ENCODE measurements at regions not wholly inside any gene's neighbourhood (a gene's known extent, or its start where the extent isn't known, plus 50 kb on each side); places are given as distances from the start of the nearest gene placed in this dataset.

- H3K4me1 ChIP-seq, result no peaks in the 10 kb centered on the region
- no peak overlapping the region for H3K27ac ChIP-seq
- no peaks in the 10 kb centered on the region for H3K9me3 ChIP-seq
- TF ChIP-seq CTCF (IDR thresholded peaks at IDR 0.05), result no peak
- no peak overlapping the region for H3K9ac ChIP-seq (ENCODE audit: low read depth in 2 of 2, low read length in 2 of 2)
- no peak for DNase-seq
- H3K27me3 ChIP-seq, result no peaks in the 10 kb centered on the region
- H3K4me3 ChIP-seq, result no peak overlapping the region
- no peaks in the 10 kb centered on the region for H3K36me3 ChIP-seq
- intact Hi-C loops (cut with DNase I), result no loop called here
Observed at GRCh38 chr2:9707611-9708160, 76.9 kb upstream of the YWHAQ start.

- H3K4me1 ChIP-seq, result no peaks in the 10 kb centered on the region
- H3K36me3 ChIP-seq, result no peaks in the 10 kb centered on the region
- no peaks in the 10 kb centered on the region for H3K27me3 ChIP-seq
- intact Hi-C loops (cut with DNase I), result no loop called here
- no peak overlapping the region for H3K27ac ChIP-seq
- TF ChIP-seq CTCF (IDR thresholded peaks at IDR 0.05), result no peak
- DNase-seq, result no peak
- no peaks in the 10 kb centered on the region for H3K9me3 ChIP-seq
- H3K4me3 ChIP-seq, result no peak overlapping the region
- no peak overlapping the region for H3K9ac ChIP-seq (ENCODE audit: low read depth in 2 of 2, low read length in 2 of 2)
Observed at GRCh38 chr2:9708683-9709538, 78.1 kb upstream of the YWHAQ start.

- no peak for TF ChIP-seq CTCF (IDR thresholded peaks at IDR 0.05)
- intact Hi-C loops (cut with DNase I), result no loop called here
Observed at GRCh38 chr2:9709539-9710285, 78.9 kb upstream of the YWHAQ start.

GRCh38 chr2:9710311-9710710, 79.5 kb upstream of the YWHAQ start:
- DNase-seq, result no peak
- no peak overlapping the region for H3K9ac ChIP-seq (ENCODE audit: low read depth in 2 of 2, low read length in 2 of 2)

More at GRCh38 chr2:9709539-9710285, 78.9 kb upstream of the YWHAQ start:
- H3K27ac ChIP-seq, result no peak overlapping the region
- H3K9ac ChIP-seq (ENCODE audit: low read depth in 2 of 2, low read length in 2 of 2), result no peak overlapping the region
- H3K4me3 ChIP-seq, result no peak overlapping the region
- H3K4me1 ChIP-seq, result no peaks in the 10 kb centered on the region
- H3K27me3 ChIP-seq, result no peaks in the 10 kb centered on the region
- no peaks in the 10 kb centered on the region for H3K36me3 ChIP-seq
- DNase-seq, result no peak
- no peaks in the 10 kb centered on the region for H3K9me3 ChIP-seq

More at GRCh38 chr2:9710311-9710710, 79.5 kb upstream of the YWHAQ start:
- Histone ChIP-seq H3K27me3 (no peaks in the 10 kb centered on the region), H3K4me3 (no peak overlapping the region), H3K36me3 (no peaks in the 10 kb centered on the region), H3K27ac (no peak overlapping the region), H3K4me1 (no peaks in the 10 kb centered on the region), H3K9me3 (no peaks in the 10 kb centered on the region)
- TF ChIP-seq CTCF (IDR thresholded peaks at IDR 0.05), result no peak
- intact Hi-C loops (cut with DNase I), result no loop called here

All from colonic mucosa (tissue), 4 donors.